Gastroesophageal sphincter (tissue), 3 donors: ENCODE measurements at regions not wholly inside any gene's neighbourhood (a gene's known extent, or its start where the extent isn't known, plus 50 kb on each side); places are given as distances from the start of the nearest gene placed in this dataset.

Experiments used
- CTCF ChIP-seq, 4 experiments: fragments of 200-600 bp in 2 of 4; fragments of 450-650 bp in 2 of 4; sonication (generic) in 1 of 4; IDR thresholded peaks; one replicate each; pipeline ENCODE4 v1.5.1; 2017 to 2019; ENCODE audit warnings: antibody characterized with exemption in 4 of 4, mild to moderate bottlenecking in 2 of 4, moderate library complexity in 2 of 4
- POLR2A ChIP-seq, 2 donors: fragments of 450-650 bp; IDR thresholded peaks; one replicate each; pipeline ENCODE4 v1.6.1; 2017; ENCODE audit warnings: antibody characterized with exemption in 2 of 2, mild to moderate bottlenecking in 2 of 2, moderate library complexity in 1 of 2

GRCh38 chr14:56056031-56056430, 62.2 kb upstream of the PELI2 start:
- TF ChIP-seq POLR2A (IDR thresholded peaks at IDR 0.05), result no peak
- no peak for TF ChIP-seq CTCF (IDR thresholded peaks at IDR 0.05)
